GM08714 (cell line): ENCODE measurements at regions not wholly inside any gene's neighbourhood (a gene's known extent, or its start where the extent isn't known, plus 50 kb on each side); places are given as distances from the start of the nearest gene placed in this dataset.

Experiments used
- H3K4me3 ChIP-seq: fragments of 200-500 bp; sonication (Bioruptor generic); 2 replicates; pipeline ENCODE4 v1.5.1; 2014; ENCODE audit warnings: mild to moderate bottlenecking, low read length, inconsistent platforms
- ZNF274 ChIP-seq: IDR thresholded peaks from 2 replicates; pipeline ENCODE4 v1.6.1; 2012; ENCODE audit warnings: mild to moderate bottlenecking, low read depth, low read length

DNA sequence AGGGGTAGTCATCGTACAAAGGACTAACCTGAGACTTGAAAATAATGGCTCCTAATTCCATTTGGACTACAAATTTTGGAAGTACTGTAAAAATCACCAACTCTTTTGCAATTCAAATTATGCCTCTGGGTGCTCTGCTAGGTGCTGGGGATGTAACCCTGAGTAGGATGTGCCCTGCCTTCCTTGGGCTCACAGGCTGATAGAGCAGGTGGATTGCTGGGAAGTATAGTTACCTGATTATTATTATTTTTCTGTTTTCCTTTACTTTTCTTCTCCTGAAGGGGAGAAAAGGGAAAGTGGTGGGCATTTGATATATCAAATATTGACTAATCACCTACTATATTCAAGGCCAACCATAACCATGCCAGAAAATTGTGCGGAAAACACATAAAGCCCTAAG, 119.3 kb upstream of the RIOK3 start:
- no peak overlapping the region for H3K4me3 ChIP-seq
- TF ChIP-seq ZNF274 = no peak

DNA sequence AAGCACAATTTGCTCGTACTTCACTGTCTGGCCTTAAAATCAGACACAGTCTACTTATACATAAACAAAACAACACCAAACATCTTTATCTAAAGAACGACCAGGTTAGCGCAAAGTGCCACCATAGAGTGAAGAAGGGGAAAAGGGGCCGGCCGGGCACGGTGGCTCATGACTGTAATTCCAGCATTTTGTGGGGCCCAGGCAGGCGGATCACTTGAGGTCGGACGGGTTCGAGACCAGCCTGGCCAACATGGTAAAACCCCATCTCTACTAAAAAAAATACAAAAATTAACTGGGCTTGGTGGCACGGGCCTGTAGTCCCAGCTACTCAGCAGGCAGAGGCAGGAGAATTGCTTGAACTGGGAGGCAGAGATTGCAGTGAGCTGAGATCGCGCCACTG, 118.5 kb upstream of the RIOK3 start:
- no peak for TF ChIP-seq ZNF274
- H3K4me3 ChIP-seq = no peak overlapping the region

DNA sequence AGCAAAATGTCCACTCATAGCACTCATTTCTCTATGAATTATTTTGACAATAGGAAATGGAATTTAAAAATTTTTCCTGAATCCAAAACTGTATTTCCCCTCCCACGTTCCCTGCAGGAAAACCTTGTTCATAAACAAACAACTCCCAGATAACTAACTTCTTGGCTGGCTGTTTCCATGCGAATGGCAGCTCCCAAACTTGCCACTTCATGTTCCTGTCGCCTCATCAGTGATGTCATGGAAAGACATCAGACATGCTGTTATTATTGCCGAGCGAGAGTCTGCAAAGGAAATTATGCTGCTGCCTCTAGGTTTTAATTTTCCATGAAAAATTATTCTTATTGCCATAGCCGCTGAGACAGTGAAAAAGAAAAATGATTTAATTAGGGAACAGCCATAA, 117.0 kb upstream of the RIOK3 start:
- no peak for TF ChIP-seq ZNF274
- H3K4me3 ChIP-seq = no peak overlapping the region

DNA sequence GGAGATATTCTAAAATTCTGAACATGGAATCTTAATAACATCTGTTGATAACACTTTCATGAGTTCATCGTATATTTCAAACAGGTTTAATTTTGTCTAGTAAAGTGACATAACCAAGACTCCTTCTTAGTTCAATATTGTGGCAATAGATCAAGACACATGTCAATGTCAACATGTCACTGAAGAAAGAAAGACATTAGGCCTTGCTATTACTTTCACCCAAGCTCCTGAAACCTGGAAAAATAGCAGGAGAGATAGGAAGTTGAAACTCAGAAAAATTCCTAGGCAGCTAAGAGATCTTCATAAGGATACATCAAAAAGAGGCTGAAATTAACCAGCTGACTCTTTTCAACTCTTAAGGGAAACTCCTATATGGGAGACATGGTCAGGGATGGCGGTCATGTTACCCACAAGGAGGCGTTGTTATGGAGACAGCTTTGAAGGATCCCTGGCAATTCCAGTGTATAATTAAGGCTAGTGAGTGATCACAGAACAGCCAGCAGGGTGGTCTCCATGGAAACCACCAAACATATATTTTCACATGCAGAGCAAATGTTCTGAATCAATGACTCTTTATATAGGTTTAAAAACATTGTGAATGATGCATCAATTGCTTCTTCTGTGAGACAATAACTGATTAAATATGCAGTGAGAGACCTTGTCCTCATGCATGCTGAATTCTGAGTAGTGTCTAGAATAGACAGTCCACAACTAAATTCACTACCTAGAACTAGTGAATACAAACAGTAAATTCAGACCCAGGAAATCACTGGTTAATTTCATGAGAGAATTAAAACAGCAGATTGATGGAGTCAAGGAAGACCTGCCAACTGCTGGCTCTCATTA, 115.3 kb upstream of the RIOK3 start:
- no peak overlapping the region for H3K4me3 ChIP-seq
- TF ChIP-seq ZNF274 = no peak

DNA sequence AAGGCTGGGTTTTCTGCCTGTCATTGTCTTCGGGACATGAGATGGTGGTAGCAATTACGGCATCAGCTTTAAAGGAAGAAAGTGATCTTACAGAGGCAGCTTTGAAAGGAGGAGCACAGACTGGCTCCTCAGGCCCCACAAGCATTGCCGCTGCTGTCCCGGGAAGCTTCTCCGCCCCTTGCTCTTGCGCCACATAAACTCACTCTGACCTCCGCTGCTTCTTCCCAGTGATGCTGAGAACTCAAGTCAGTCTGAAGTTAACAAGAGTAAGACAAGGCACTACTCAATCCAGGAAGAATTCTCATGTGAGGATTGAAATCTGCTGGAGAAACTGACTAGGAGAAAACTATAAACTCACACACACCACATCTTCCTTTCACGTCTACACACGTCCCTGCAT, 112.4 kb upstream of the RIOK3 start:
- no peak for TF ChIP-seq ZNF274
- H3K4me3 ChIP-seq = no peak overlapping the region

DNA sequence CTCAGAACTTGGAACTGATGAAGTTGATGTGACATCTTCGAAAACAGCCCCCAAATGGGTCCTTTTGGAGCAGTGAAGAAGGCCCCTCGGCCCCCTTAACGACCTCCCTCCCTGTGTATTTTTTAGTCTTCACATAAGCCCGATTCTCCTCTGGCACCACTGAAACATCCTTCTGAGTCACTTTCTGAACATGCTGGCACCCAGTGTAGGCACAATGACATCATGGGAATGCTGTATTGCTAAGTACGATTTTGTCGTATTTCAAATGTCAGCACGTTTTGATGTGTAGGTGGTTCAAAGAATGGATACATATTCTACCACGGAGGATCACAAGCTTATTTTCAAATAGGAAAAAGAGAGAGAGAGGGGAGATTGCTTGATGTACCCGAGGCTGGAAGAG, 111.7 kb upstream of the RIOK3 start:
- no peak overlapping the region for H3K4me3 ChIP-seq
- no peak for TF ChIP-seq ZNF274

DNA sequence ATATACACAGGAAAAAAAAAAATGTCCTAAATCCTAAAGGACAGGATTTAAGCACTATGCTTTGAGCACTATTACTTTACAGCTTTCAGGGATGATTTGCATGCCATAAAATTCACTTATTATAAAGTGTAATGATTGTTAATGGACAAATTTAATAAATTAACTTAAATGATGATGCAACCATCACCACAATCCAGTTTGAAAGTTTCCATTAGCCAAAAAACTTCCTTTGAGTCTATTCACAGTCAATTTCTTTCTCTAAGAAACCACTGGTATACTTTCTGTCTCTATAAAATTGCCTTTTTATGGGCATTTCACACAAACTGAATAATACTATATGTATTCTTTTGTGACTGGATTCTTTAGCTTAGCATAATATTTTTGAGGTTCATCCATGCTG, 111.1 kb upstream of the RIOK3 start:
- H3K4me3 ChIP-seq = no peak overlapping the region
- no peak for TF ChIP-seq ZNF274

DNA sequence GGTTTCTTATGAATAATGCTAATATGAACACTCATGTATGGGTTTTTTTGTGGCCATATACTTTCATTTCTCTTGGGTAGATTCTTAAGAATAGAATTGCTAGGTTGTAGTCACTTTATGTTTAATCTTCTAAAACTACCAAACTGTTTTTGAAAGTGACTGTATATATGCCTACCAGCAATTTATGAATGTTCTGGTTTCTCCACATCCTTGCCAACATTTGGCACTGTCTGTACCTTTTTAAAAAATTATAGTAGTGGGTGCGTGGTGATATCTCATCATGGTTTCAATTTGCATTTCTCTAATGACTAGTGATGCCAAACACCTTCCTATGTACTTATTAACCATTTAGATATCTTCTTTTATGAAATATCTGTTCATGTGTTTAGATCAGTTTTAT, 110.6 kb upstream of the RIOK3 start:
- TF ChIP-seq ZNF274 = no peak
- H3K4me3 ChIP-seq = no peak overlapping the region

DNA sequence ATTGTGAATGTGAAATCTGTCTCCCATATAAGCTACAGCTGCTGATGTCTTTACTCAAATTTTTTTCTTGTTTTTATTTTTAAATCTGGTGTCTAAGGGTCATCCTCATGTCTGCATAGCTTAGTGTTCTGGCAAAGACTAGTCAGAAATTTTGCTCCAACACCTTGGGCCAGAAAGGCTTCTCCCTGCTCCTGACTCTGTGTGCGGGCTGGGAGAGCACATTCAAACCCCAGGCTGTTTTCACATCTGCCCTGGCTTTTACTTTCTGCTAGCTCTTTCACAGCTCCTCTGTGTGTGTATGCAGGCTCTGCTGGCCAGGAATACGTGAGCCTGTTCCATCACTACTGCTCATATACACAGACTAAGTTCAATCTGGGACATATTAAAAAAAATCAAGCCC, 102.9 kb upstream of the RIOK3 start:
- TF ChIP-seq ZNF274 = no peak
- no peak overlapping the region for H3K4me3 ChIP-seq

DNA sequence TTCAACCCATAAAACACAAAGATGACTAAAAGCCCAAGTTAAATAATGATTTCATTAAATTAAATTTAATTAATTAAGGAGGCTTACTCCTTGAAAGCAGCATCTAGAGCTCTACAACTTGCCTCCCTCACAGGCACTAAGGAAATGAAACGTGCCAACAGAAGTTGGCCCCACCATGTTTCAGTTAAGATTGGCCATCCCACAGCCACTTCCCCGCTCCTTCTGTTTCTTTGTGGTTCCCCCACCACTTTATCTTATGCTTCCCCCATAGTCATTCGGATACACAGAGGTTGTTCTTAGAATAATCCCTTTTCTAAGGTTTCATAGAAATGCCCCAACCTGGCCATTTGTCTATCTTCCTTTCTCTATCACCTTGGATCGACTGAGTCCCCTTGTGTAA, 101.6 kb upstream of the RIOK3 start:
- TF ChIP-seq ZNF274 = no peak
- no peak overlapping the region for H3K4me3 ChIP-seq

DNA sequence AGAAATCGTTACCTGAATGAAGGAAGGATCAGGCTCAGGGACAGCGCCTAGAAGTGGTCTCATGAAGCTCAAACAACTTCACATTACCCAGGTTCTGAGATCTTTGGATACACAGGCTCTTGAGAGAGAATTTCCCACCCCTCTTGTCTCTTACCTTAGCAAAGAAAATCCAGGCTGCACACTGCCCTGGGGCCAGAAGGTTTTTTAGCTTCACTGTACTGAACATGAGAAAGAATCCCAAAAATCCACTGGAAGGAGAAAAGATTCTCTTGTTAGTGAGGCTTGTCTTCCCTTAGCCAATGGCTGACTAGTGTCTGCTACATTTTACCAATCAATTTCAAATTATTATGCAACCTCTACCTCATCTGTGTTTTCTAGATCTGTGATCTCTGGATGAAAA, 101.0 kb upstream of the RIOK3 start:
- no peak overlapping the region for H3K4me3 ChIP-seq
- TF ChIP-seq ZNF274 = no peak

DNA sequence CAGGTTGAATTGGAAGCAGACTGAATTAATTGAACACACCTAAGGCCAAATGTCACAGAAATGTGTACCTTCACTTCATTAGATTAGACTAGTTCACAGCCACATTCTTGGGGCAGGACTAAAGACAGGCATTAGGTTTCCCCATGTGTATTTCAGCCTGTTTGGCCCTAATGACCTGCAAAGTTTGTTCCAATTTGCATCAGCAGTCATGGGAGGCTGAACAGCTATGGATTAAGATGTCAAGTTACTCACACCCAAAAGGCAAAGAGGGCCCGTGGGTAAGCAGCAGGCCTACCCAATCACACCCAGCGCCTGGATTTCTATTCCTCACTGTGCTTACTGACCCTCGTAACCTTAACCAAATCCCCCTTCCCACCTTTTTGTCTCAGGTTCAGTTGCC, 99.6 kb upstream of the RIOK3 start:
- no peak overlapping the region for H3K4me3 ChIP-seq
- no peak for TF ChIP-seq ZNF274

DNA sequence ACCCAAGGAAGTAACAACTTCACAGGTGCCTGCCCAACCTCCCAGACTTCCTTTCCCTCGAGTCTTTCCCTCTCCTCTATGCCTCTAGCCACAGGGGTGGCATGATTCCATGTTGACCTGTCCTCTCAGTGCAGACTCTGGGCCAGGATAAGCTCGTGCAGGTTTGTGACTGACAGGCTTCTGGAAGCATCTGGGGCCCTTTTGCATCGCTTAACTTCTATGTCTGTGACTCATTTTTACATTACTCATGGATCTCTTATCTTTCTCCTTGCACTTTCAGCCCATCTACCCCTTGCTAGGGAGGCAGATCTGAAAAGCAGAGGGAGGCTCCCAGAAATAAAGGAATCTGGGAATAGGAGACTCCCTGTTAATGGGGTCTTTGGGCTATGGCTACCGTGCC, 98.5 kb upstream of the RIOK3 start:
- TF ChIP-seq ZNF274 = no peak
- H3K4me3 ChIP-seq = no peak overlapping the region

DNA sequence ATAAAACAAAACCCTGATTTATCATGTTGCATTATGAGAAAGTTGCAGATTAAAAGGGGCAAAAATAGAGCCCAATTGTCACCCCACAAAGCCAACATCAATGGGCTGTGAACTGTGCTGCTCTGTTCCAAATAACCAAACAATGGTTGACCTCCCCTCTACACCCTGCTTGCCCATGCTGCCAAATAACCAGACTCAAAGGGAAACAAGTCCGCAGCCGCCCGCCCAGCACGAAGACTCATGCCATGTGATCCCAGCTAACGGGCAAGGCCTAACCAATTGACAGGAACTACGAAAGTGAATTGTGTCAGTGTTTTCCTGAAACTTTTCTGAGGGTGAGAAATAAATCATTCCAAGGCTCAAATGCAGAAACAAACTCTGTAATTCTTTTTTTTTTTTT, 97.9 kb upstream of the RIOK3 start:
- TF ChIP-seq ZNF274 = no peak
- H3K4me3 ChIP-seq = no peak overlapping the region

DNA sequence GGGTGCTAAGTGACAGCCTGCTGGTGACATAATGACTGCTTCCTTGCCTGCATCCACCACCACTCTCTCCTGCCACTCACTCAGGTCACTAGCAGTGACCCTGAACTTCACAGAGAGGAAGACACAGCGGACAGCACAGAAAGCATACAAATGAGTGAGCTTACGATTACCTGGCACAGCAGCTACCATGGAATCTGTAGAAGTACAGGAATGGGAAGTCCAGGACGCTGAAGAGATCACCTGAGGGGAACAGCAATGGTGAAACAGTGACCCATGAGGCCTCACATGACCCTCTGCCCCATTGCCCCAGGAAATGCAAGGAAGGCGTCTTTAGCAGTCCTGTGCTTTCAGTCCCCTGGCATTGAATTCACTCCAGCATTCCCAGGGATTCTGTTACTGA, 96.7 kb upstream of the RIOK3 start:
- H3K4me3 ChIP-seq = no peak overlapping the region
- no peak for TF ChIP-seq ZNF274

DNA sequence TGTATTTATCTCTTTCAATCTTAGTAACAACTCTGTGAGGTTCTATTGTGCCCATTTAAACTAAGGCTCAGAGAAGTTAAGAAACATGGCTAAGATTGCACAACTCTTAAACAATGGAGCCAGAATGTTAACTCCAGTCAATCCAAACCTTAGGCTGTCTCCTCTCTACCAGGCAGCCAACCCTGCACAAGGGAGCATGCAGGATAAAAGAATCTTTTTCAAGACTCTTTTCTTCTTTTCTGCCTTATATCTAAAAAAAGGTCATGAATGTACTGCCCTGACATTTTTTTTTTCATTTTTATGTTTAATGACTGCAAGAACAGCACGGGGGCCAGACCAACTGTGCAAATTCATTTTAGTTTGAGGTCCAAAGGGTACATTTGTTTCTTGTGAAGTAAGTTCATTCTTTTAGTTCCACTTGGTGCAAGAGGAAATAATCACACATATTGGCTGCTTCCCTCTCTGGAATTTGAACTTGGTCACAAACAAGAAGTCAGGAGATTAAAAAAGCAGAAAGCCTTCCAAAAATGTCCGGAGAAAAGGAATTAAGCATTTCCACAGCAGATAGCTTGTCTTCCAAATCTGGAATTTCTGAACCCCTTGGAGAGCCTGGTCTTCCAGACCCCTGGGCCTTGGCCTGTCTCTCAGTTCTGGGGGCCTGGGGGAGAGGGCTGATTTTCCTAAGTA, 96.0 kb upstream of the RIOK3 start:
- no peak overlapping the region for H3K4me3 ChIP-seq
- TF ChIP-seq ZNF274 = no peak
